ENCODE measurements at regions not wholly inside any gene's neighbourhood (a gene's known extent, or its start where the extent isn't known, plus 50 kb on each side); places are given as distances from the start of the nearest gene placed in this dataset.
A peak's percentile ranks its signal among the peaks of the same experiment; 100 is the strongest.

DNA sequence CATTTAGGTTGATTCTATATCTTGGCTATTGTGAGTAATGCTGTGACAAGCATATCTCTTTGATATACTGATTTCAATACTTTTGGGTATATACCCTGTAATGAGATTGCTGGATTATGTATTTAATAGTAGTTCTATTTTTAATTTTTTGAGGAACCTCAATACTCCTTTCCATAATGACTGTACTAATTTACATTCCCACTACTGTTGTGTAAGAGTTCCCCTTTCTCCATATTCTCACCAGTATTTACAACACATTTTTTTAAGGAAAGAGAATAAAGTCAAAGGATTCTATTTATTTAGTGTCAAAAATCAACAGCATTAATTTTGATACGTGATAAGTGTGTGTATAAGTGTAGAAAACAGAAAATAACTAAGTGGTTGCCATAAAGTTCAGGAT, 356.4 kb upstream of the EDIL3 start:
- no peak for FAIRE-seq
- no peak for DNase-seq (ENCODE audit: insufficient read length, low spot score)
- TF ChIP-seq PAX5 (IDR thresholded peaks at IDR 0.05; ENCODE audit: insufficient read depth, low read length, severe bottlenecking) = no peak
- TF ChIP-seq TAF1 (IDR thresholded peaks at IDR 0.05; ENCODE audit: low read depth, low read length) = no peak
- TF ChIP-seq POU2F2 (IDR thresholded peaks at IDR 0.05; ENCODE audit: low read depth, low read length) = no peak
- TF ChIP-seq POLR2AphosphoS5 (IDR thresholded peaks at IDR 0.05; ENCODE audit: low read depth, low read length) = no peak
- TF ChIP-seq POLR2A (IDR thresholded peaks at IDR 0.05; ENCODE audit: low read depth, low read length) = no peak
- TF ChIP-seq SPI1 (IDR thresholded peaks at IDR 0.05; ENCODE audit: low read depth, low read length) = no peak

DNA sequence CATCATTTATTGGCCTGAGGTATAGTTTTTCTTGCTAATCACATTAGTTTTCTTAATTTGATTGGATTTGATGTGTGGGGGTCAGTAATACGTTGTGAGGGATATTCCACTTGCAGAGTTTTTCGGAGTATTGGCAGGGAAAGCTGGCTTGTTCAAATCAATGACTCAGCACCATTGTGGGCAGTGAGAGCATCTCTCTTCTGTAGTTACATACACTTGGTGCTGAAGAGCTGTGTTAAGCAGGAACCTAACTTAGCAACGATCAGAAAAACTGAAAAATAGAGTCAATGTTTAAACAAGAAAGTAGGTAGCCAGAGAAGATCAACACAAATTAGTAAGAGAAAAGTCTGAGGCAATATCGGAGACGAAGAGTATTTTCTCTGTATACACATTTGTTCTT, 344.6 kb upstream of the EDIL3 start:
- TF ChIP-seq SPI1 (IDR thresholded peaks at IDR 0.05; ENCODE audit: low read depth, low read length) (no peak), POLR2A (IDR thresholded peaks at IDR 0.05; ENCODE audit: low read depth, low read length) (no peak), POLR2AphosphoS5 (IDR thresholded peaks at IDR 0.05; ENCODE audit: low read depth, low read length) (no peak), PAX5 (IDR thresholded peaks at IDR 0.05; ENCODE audit: insufficient read depth, low read length, severe bottlenecking) (no peak)
- DNase-seq (ENCODE audit: insufficient read length, low spot score) (no peak), FAIRE-seq (no peak)

DNA sequence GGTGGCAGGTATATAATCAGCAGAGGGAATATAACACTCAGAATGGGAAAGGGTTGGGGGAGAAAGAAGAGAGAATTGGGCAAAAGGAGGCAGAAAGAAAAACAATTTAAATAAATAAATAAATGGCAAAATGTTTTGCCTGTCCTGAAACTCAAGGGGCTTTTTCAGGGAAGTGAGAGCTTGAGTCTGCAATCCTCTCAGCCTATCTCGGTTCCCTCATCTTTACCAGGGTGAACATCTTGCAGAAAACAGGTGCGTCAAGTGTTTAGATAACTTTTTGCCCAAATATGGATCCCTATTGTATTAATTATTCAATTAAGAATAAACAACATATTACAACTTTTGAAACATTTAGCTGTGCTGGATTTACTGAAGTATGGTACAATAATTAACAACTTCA, 343.0 kb upstream of the EDIL3 start:
- FAIRE-seq (no peak), DNase-seq (ENCODE audit: insufficient read length, low spot score) (no peak)
- TF ChIP-seq SPI1 (IDR thresholded peaks at IDR 0.05; ENCODE audit: low read depth, low read length) (peak; percentile 59), POLR2A (IDR thresholded peaks at IDR 0.05; ENCODE audit: low read depth, low read length) (no peak)

DNA sequence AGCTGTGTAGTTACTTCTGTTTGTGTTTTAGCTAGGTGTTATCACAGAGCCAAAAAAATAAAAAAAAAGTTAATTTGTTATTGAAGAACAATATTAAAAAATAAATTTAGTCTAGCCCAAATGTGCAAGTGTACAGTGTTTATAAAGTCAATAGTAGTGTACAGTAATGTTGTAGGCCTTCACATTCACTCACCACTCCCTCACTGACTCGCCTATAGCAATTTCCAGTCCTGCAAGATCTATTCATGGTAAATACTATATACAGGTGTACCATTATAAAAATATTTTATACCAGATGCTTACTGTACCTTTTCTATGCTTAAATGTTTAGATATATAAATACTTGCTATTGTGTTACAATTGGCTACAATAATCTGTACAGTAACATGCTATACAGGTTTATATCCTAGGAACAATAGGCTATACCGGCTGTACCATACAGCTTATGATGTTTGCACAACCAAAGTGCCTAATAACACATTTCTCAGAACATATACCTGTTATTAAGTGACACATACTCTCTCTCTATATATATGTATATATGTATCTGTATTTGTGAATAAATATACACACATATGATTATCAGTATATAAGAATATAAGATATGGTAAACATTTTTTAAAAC, 341.4 kb upstream of the EDIL3 start:
- TF ChIP-seq POLR2AphosphoS5 (IDR thresholded peaks at IDR 0.05; ENCODE audit: low read depth, low read length) (no peak), TAF1 (IDR thresholded peaks at IDR 0.05; ENCODE audit: low read depth, low read length) (no peak), PAX5 (IDR thresholded peaks at IDR 0.05; ENCODE audit: insufficient read depth, low read length, severe bottlenecking) (no peak), POLR2A (IDR thresholded peaks at IDR 0.05; ENCODE audit: low read depth, low read length) (no peak)
- DNase-seq (ENCODE audit: insufficient read length, low spot score) = no peak
- no peak for FAIRE-seq

DNA sequence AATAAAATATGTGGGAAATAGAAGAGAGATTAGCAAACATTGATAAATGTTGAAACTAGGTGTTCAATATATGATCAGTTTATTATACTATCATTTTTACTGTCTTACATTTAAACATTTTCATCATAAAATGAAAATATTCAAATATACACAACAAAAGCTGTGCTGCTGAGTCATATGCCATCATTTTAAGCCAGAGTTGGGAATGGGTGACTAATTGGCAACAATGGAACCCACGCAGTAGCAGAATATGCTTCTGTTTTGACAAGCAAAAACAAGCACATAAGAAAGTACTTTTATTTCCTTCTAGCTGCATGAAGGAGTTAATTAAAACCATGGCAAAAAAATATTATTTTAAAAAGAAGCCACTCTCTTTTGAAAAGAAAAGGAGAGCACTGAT, 340.0 kb upstream of the EDIL3 start:
- FAIRE-seq (no peak), DNase-seq (ENCODE audit: insufficient read length, low spot score) (no peak)
- TF ChIP-seq PAX5 (IDR thresholded peaks at IDR 0.05; ENCODE audit: insufficient read depth, low read length, severe bottlenecking) (no peak), POLR2AphosphoS5 (IDR thresholded peaks at IDR 0.05; ENCODE audit: low read depth, low read length) (no peak), POU2F2 (IDR thresholded peaks at IDR 0.05; ENCODE audit: low read depth, low read length) (no peak), SPI1 (IDR thresholded peaks at IDR 0.05; ENCODE audit: low read depth, low read length) (no peak), POLR2A (IDR thresholded peaks at IDR 0.05; ENCODE audit: low read depth, low read length) (no peak), TAF1 (IDR thresholded peaks at IDR 0.05; ENCODE audit: low read depth, low read length) (no peak)

DNA sequence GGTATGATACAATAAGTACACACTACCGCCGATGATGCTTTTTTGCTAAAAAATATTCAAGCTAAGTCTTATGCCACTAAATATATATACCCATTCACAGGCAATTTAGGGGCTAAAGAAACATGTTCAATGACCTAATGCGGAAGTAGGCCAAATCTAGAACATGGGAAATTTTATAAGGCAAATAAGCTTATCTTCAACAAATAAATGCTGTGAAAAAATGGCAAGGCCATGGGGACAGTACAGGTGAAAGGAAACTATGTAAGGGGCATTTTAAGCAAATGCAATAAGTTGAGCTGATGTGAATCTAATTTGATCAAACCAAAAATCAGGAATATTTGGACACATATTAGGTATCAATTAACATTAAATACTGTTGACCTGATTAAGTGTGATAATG, 339.5 kb upstream of the EDIL3 start:
- FAIRE-seq = no peak
- TF ChIP-seq SPI1 (IDR thresholded peaks at IDR 0.05; ENCODE audit: low read depth, low read length) (no peak), POU2F2 (IDR thresholded peaks at IDR 0.05; ENCODE audit: low read depth, low read length) (no peak), TAF1 (IDR thresholded peaks at IDR 0.05; ENCODE audit: low read depth, low read length) (no peak)
- no peak for DNase-seq (ENCODE audit: insufficient read length, low spot score)

DNA sequence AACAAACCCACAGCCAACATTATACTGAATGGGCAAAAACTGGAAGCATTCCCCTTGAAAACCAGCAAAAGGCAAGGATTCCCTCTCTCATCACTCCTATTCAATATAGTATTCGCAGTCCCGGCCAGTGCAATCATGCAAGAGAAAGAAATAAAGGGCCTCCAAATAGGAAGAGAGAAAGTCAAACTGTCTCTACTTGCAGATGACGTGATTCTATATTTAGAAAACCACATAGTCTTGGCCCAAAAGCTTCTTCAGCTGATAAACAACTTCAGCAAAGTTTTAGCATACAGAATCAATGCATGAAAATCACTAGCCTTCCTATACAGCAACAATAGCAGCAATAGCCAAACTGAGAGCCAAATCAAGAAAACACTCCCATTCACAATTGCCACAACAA, 333.7 kb upstream of the EDIL3 start:
- no peak for DNase-seq (ENCODE audit: insufficient read length, low spot score)
- no peak for TF ChIP-seq POU2F2 (IDR thresholded peaks at IDR 0.05; ENCODE audit: low read depth, low read length)
- no peak for FAIRE-seq

DNA sequence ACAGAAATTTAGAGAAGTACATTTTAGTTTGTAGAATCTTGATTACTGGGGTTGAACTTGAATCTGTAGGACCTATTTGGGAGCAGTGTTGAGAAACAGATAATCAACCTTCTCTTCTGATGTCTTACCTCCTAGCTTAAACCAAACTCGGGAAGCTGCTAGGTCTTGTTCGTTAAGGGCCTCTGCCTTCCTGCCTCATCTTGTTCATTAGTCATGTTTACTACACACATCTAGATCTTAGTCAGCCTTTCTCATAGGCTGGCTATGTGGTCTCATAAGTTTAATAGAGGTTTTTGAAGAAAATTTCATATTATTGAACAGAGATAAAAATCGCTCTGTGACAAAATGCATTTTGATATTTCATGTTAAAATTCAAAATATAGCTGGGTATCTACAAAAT, 331.0 kb upstream of the EDIL3 start:
- no peak for TF ChIP-seq POLR2A (IDR thresholded peaks at IDR 0.05; ENCODE audit: low read depth, low read length)
- no peak for TF ChIP-seq SPI1 (IDR thresholded peaks at IDR 0.05; ENCODE audit: low read depth, low read length)
- no peak for TF ChIP-seq PAX5 (IDR thresholded peaks at IDR 0.05; ENCODE audit: insufficient read depth, low read length, severe bottlenecking)
- no peak for TF ChIP-seq POU2F2 (IDR thresholded peaks at IDR 0.05; ENCODE audit: low read depth, low read length)
- DNase-seq (ENCODE audit: insufficient read length, low spot score) = no peak
- FAIRE-seq = no peak

DNA sequence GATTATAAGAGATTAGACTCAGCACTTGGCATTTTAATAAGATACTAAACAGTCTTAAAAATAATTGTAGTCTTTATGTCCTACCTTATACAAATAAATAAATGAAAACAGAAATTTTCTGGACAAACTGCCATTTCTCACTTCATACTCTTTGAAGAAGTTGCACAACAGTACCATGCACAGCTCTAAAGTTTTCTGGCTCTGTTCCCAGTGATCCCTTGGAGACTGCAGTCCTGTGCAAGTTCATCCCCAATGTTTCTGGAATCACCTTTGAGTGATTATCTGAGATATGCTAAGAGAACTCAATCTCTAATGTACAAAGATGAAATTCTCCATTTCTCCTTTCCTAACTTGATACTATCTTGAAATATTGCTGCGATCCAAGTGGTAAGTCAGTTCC, 330.4 kb upstream of the EDIL3 start:
- TF ChIP-seq TAF1 (IDR thresholded peaks at IDR 0.05; ENCODE audit: low read depth, low read length) (no peak), POU2F2 (IDR thresholded peaks at IDR 0.05; ENCODE audit: low read depth, low read length) (no peak), PAX5 (IDR thresholded peaks at IDR 0.05; ENCODE audit: insufficient read depth, low read length, severe bottlenecking) (no peak), POLR2AphosphoS5 (IDR thresholded peaks at IDR 0.05; ENCODE audit: low read depth, low read length) (no peak), POLR2A (IDR thresholded peaks at IDR 0.05; ENCODE audit: low read depth, low read length) (no peak), SPI1 (IDR thresholded peaks at IDR 0.05; ENCODE audit: low read depth, low read length) (no peak)
- FAIRE-seq = no peak
- DNase-seq (ENCODE audit: insufficient read length, low spot score) = no peak

DNA sequence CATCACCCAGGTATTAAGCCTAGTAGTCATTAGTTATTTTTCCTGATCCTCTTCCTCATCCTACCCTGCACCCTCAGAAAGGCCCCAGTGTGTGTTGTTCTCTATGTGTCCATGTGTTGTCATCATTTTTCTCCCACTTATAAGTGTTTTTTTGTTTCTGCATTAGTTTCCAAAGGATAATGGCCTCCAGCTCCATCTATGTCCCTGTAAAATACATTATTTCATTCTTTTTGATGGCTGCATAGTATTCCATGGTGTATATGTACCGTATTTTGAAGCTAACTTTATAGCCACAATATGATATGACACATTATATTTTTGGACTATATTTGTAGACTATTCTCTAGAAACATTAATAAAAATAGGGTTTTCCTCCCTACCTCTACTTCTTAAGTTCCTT, 324.4 kb upstream of the EDIL3 start:
- no peak for FAIRE-seq
- no peak for DNase-seq (ENCODE audit: insufficient read length, low spot score)
- TF ChIP-seq PAX5 (IDR thresholded peaks at IDR 0.05; ENCODE audit: insufficient read depth, low read length, severe bottlenecking) (no peak), POLR2A (IDR thresholded peaks at IDR 0.05; ENCODE audit: low read depth, low read length) (no peak)
